DND-41 (cell line): ENCODE measurements at regions not wholly inside any gene's neighbourhood (a gene's known extent, or its start where the extent isn't known, plus 50 kb on each side); places are given as distances from the start of the nearest gene placed in this dataset.

Experiments
- EZH2 ChIP-seq: IDR thresholded peaks from 3 replicates; pipeline ENCODE4 v1.6.1; 2012; ENCODE audit warnings: borderline replicate concordance, low read depth, mild to moderate bottlenecking, moderate library complexity, low read length, inconsistent platforms; ENCODE audit not compliant: severe bottlenecking
- TF ChIP-seq, protein P1 (sequence below): IDR thresholded peaks from 2 replicates; pipeline ENCODE4 v1.5.1; 2012; ENCODE audit warnings: borderline replicate concordance, low read length, moderate library complexity, mild to moderate bottlenecking; ENCODE audit not compliant: poor library complexity, severe bottlenecking; ENCODE audit errors: extremely low read depth

- TF ChIP-seq, protein P1, sequence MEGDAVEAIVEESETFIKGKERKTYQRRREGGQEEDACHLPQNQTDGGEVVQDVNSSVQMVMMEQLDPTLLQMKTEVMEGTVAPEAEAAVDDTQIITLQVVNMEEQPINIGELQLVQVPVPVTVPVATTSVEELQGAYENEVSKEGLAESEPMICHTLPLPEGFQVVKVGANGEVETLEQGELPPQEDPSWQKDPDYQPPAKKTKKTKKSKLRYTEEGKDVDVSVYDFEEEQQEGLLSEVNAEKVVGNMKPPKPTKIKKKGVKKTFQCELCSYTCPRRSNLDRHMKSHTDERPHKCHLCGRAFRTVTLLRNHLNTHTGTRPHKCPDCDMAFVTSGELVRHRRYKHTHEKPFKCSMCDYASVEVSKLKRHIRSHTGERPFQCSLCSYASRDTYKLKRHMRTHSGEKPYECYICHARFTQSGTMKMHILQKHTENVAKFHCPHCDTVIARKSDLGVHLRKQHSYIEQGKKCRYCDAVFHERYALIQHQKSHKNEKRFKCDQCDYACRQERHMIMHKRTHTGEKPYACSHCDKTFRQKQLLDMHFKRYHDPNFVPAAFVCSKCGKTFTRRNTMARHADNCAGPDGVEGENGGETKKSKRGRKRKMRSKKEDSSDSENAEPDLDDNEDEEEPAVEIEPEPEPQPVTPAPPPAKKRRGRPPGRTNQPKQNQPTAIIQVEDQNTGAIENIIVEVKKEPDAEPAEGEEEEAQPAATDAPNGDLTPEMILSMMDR = no peak
- TF ChIP-seq EZH2 = no peak
These were observed 666.4 kb downstream of the BRD1 start for GRCh38 chr22:49161002-49161850.
